GM13977 (cell line): ENCODE measurements at regions not wholly inside any gene's neighbourhood (a gene's known extent, or its start where the extent isn't known, plus 50 kb on each side); places are given as distances from the start of the nearest gene placed in this dataset.

Experiments
- DNase-seq: peaks from one replicate; pipeline ENCODE4 v3.0.0; 2012; ENCODE audit warnings: low spot score
- CTCF ChIP-seq: IDR thresholded peaks from 2 replicates; pipeline ENCODE4 v1.5.1; 2012; ENCODE audit warnings: mild to moderate bottlenecking, control low read depth; ENCODE audit not compliant: insufficient read depth; ENCODE audit errors: extremely low read depth, missing control alignments
- in situ Hi-C: fragments of 300-500 bp; cut with MboI; formaldehyde crosslinking; loops from one replicate; pipeline ENCODE4 v1.12.0; 2022; ENCODE audit warnings: low sequenced_read_pairs, low pct_unique_long_range_greater_than_20kb, mixed read lengths, inconsistent platforms; ENCODE audit not compliant: unreplicated experiment

GRCh38 chr20:63124092-63124781, 91.7 kb downstream of the YTHDF1 start:
- DNase-seq = no peak
- no peak for TF ChIP-seq CTCF
- in situ Hi-C loops = no loop called here

- DNase-seq = no peak
- TF ChIP-seq CTCF = no peak
- in situ Hi-C loops = no loop called here
Observed at GRCh38 chr20:63123331-63123741, 92.6 kb downstream of the YTHDF1 start.

GRCh38 chr20:63122626-63123025, 93.3 kb downstream of the YTHDF1 start:
- TF ChIP-seq CTCF = no peak
- DNase-seq = no peak
- in situ Hi-C loops = no loop called here

GRCh38 chr20:63121749-63122405, 94.1 kb downstream of the YTHDF1 start:
- in situ Hi-C loops = no loop called here
- TF ChIP-seq CTCF = no peak
- DNase-seq = no peak

GRCh38 chr20:63121246-63121645, 94.7 kb downstream of the YTHDF1 start:
- no peak for TF ChIP-seq CTCF
- in situ Hi-C loops = no loop called here
- no peak for DNase-seq

GRCh38 chr20:63120808-63121090, 95.2 kb downstream of the YTHDF1 start:
- DNase-seq = no peak
- no peak for TF ChIP-seq CTCF
- in situ Hi-C loops = no loop called here
